ENCODE measurements at regions not wholly inside any gene's neighbourhood (a gene's known extent, or its start where the extent isn't known, plus 50 kb on each side); places are given as distances from the start of the nearest gene placed in this dataset.

DNA sequence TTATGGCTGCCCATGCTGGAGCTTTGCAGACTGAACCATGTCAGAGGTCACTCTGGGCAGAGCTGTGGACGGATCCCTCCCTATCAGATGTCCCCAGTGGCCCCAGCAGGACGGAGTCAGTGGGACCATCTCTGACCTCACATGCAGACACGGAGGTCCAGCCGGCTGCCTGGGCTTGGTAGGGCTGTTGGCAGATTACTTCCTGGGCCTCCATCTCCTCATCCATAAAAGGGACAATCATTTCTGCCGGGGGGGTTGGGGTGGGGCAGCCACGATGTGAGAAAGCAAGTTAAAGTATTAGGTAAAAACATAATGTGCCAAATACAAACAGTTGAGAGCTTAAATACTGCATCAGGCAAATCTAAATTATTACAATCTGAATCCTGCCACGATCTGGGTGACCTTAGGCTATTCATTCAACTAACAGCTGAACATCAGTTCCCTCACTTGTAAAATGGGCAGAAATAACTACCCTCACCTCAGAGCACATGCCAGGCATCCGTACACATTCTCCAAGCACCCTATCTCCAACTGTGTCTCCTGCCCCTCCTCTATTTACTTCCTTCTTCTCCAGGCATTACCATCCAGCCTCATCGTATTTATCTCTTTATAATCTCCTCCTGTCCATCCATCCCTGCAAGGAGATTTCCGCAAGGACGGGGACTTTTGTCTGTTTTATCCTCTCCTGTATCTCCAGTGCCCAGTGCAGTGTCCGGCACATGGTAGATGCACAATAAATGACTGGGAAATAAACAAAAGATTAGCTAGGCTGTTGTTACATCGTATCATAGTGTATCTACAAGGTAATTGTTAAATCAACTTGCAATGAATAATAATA lies 192.3 kb upstream of the FOXF1 start:
- H3K4me3 ChIP-seq (ENCODE audit: low read depth, low read length) = no peak overlapping the region
- TF ChIP-seq, protein P1, sequence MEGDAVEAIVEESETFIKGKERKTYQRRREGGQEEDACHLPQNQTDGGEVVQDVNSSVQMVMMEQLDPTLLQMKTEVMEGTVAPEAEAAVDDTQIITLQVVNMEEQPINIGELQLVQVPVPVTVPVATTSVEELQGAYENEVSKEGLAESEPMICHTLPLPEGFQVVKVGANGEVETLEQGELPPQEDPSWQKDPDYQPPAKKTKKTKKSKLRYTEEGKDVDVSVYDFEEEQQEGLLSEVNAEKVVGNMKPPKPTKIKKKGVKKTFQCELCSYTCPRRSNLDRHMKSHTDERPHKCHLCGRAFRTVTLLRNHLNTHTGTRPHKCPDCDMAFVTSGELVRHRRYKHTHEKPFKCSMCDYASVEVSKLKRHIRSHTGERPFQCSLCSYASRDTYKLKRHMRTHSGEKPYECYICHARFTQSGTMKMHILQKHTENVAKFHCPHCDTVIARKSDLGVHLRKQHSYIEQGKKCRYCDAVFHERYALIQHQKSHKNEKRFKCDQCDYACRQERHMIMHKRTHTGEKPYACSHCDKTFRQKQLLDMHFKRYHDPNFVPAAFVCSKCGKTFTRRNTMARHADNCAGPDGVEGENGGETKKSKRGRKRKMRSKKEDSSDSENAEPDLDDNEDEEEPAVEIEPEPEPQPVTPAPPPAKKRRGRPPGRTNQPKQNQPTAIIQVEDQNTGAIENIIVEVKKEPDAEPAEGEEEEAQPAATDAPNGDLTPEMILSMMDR (IDR thresholded peaks at IDR 0.05; ENCODE audit: low read depth, low read length) = no peak
- TF ChIP-seq MYC (IDR thresholded peaks at IDR 0.05; ENCODE audit: low read depth, low read length) (no peak), POLR2A (IDR thresholded peaks at IDR 0.05; ENCODE audit: extremely low read depth, insufficient read length) (no peak)
- TF ChIP-seq, protein P2, sequence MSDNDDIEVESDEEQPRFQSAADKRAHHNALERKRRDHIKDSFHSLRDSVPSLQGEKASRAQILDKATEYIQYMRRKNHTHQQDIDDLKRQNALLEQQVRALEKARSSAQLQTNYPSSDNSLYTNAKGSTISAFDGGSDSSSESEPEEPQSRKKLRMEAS (IDR thresholded peaks at IDR 0.05; ENCODE audit: low read depth, low read length) = no peak
- DNase-seq (ENCODE audit: low read depth) = peak; percentile 16

DNA sequence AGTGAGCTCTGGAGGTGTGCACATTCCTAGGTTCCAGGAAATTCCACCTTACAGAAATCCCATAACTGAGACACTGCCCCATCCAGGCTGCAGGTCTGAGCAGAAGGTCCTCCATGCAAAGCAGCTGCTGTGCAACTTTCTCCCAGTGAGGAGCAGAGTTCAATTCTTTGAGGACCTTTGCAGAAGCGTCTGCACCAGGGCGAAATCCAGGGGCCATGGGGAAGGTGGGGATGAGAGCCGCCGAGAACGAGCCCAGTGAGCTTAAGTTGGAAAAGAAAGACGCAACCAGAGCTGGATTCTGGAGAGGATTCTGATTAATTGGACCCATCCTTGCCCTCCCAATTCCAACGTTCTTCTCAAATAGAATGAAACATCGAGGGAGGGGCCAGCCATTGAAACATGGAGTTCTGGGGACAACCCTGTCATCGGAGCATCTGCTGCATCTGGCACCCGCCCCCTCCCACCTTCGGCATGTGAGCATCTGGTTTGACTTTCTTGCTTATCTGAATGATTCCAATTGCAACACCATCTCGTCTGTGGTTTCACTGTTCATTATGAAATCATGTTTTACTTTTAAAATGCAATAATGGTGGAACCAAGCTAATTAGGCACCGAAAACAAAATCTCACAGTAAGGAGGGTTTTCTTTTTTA lies 190.6 kb upstream of the FOXF1 start:
- DNase-seq (ENCODE audit: low read depth) = peak; percentile 85

DNA sequence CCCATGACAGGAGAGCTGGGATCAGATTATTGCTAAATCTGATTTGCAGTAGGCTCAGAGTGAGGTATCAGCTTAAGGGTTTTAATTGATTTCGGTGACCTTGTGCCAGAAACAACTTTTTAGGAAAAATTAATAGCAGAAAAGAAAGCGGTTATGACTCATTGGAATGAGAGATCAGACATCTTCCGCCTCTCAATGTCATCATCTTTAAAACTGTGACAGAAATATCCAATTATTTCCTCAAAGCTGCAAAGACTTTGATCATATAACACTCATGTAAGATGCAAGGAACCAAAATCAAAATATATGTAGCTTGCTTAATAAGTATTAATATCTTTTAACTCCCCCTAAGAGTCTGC lies 190.1 kb upstream of the FOXF1 start:
- DNase-seq (ENCODE audit: low read depth) = no peak
- H3K4me3 ChIP-seq (ENCODE audit: low read depth, low read length) = peak overlapping the region; percentile 18
- TF ChIP-seq MYC (IDR thresholded peaks at IDR 0.05; ENCODE audit: low read depth, low read length) = no peak
- TF ChIP-seq, protein P2 (IDR thresholded peaks at IDR 0.05; ENCODE audit: low read depth, low read length) = no peak
- TF ChIP-seq, protein P1 (IDR thresholded peaks at IDR 0.05; ENCODE audit: low read depth, low read length) = no peak
- no peak for TF ChIP-seq POLR2A (IDR thresholded peaks at IDR 0.05; ENCODE audit: extremely low read depth, insufficient read length)

More for the DNA sequence above, 190.6 kb upstream of the FOXF1 start:
- peak overlapping the region; percentile 18 for H3K4me3 ChIP-seq (ENCODE audit: low read depth, low read length)
- no peak for TF ChIP-seq POLR2A (IDR thresholded peaks at IDR 0.05; ENCODE audit: extremely low read depth, insufficient read length)
- TF ChIP-seq, protein P1 (IDR thresholded peaks at IDR 0.05; ENCODE audit: low read depth, low read length) = no peak

DNA sequence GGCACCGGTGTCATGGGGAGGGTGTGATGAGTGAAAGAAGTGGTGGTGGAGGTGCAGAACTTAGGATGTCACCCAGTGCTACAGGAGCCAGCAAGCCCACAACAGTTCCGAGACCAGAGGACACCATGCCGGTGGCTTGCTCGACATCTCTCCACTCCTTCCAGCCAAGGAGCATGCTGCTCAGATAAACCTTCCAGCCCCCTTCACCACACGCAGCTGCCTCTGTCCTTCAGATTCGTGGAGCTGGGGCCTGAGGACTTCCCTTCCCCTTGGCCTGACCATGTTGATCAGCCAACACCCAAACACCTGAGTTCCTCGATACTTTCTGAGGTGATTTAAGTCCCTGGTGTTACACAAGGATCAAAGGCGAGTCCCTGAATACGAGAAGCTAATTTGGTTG lies 188.8 kb upstream of the FOXF1 start:
- DNase-seq (ENCODE audit: low read depth) = no peak
- no peak overlapping the region for H3K4me3 ChIP-seq (ENCODE audit: low read depth, low read length)
- TF ChIP-seq, protein P2 (IDR thresholded peaks at IDR 0.05; ENCODE audit: low read depth, low read length) = no peak
- TF ChIP-seq MYC (IDR thresholded peaks at IDR 0.05; ENCODE audit: low read depth, low read length) (no peak), POLR2A (IDR thresholded peaks at IDR 0.05; ENCODE audit: extremely low read depth, insufficient read length) (no peak)
- TF ChIP-seq, protein P1 (IDR thresholded peaks at IDR 0.05; ENCODE audit: low read depth, low read length) = no peak

DNA sequence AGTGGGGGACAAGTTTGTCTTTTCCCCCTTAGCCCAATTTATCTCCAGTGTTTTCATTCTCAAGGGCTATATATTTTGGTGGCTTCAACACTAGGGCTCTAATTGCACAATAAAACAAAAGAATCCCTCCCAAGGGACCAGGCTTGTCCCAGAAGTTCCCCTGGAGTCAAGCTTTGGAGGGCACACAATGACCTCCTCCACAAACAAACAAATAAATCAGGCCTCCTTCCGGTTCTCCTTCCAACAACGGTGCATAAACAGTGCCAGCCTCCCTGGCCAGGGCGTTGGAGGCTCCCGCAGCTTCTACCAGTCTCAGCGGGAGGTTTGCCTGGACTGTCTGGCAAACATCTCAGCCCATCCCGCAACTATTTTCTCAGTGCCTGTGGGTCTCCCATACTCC lies 188.0 kb upstream of the FOXF1 start:
- H3K4me3 ChIP-seq (ENCODE audit: low read depth, low read length) = no peak overlapping the region
- no peak for DNase-seq (ENCODE audit: low read depth)
- TF ChIP-seq MYC (IDR thresholded peaks at IDR 0.05; ENCODE audit: low read depth, low read length) = no peak

DNA sequence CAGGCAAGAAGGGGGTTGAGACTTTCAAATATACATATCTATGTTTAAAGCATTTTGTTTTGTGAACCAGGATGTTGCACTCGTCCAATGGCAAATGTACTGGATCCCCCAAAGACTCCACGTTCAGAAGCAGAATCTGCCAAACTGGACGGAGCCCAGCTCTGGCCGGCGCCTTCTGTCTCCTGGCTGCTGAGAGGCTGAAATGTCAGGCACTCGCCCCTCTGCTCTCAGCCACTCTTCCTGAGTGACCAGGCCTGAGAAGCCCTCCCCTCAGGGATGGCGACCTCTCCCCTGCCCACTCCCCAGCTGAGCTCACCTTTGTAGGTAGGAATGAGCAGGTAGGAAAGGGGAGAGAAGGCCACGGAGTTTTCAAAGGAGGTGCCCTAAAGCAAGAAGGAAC lies 187.5 kb upstream of the FOXF1 start:
- TF ChIP-seq MYC (IDR thresholded peaks at IDR 0.05; ENCODE audit: low read depth, low read length) = no peak
- TF ChIP-seq, protein P2 (IDR thresholded peaks at IDR 0.05; ENCODE audit: low read depth, low read length) = no peak
- no peak for TF ChIP-seq POLR2A (IDR thresholded peaks at IDR 0.05; ENCODE audit: extremely low read depth, insufficient read length)
- TF ChIP-seq, protein P1 (IDR thresholded peaks at IDR 0.05; ENCODE audit: low read depth, low read length) = no peak
- no peak for DNase-seq (ENCODE audit: low read depth)
- no peak overlapping the region for H3K4me3 ChIP-seq (ENCODE audit: low read depth, low read length)
